GM19351 (cell line): ENCODE measurements at regions not wholly inside any gene's neighbourhood (a gene's known extent, or its start where the extent isn't known, plus 50 kb on each side); places are given as distances from the start of the nearest gene placed in this dataset.
A peak's percentile ranks its signal among the peaks of the same experiment; 100 is the strongest.
"Not testable (repeated sequence)": the region's sequence is repeated elsewhere in the genome, so short reads cannot be mapped to it uniquely, and the experiment has no call there.

Experiments used
- ATAC-seq: cut with Tn5 transposase; IDR thresholded peaks from one replicate; pipeline ENCODE4 v1.9.1; 2021; ENCODE audit warnings: mild to moderate bottlenecking, moderate library complexity; ENCODE audit not compliant: unreplicated experiment

GRCh38 chr4:184282895-184283654 is 65.4 kb upstream of the ENPP6 start:
- ATAC-seq, result peak; percentile 51

GRCh38 chr4:184282251-184282713 is 64.6 kb upstream of the ENPP6 start:
- ATAC-seq, result peak; percentile 22

- ATAC-seq, result peak; percentile 21
Observed at GRCh38 chr4:184281231-184282139, 63.8 kb upstream of the ENPP6 start.

- peak; percentile 47 for ATAC-seq
Observed at GRCh38 chr4:184280591-184281071, 63.0 kb upstream of the ENPP6 start.

GRCh38 chr4:184280137-184280536 is 62.5 kb upstream of the ENPP6 start:
- no peak for ATAC-seq

GRCh38 chr4:184279496-184280061 is 61.9 kb upstream of the ENPP6 start:
- no peak for ATAC-seq

- not testable (repeated sequence) for ATAC-seq
Observed at GRCh38 chr4:184277769-184278168, 60.1 kb upstream of the ENPP6 start.

- not testable (repeated sequence) for ATAC-seq
Observed at GRCh38 chr4:184277010-184277409, 59.3 kb upstream of the ENPP6 start.

GRCh38 chr4:184276346-184276745 is 58.7 kb upstream of the ENPP6 start:
- not testable (repeated sequence) for ATAC-seq

- ATAC-seq, result no peak
Observed at GRCh38 chr4:184275766-184276165, 58.1 kb upstream of the ENPP6 start.

- ATAC-seq, result no peak
Observed at GRCh38 chr4:184274286-184274951, 56.7 kb upstream of the ENPP6 start.

- ATAC-seq, result peak; percentile 81
Observed at GRCh38 chr4:184273166-184274147, 55.8 kb upstream of the ENPP6 start.

GRCh38 chr4:184270808-184271413 is 53.2 kb upstream of the ENPP6 start:
- ATAC-seq, result no peak

- ATAC-seq, result no peak
Observed at GRCh38 chr4:184269879-184270430, 52.3 kb upstream of the ENPP6 start.

GRCh38 chr4:184268584-184269160 is 51.0 kb upstream of the ENPP6 start:
- no peak for ATAC-seq

GRCh38 chr4:184267673-184268583 is 50.3 kb upstream of the ENPP6 start:
- peak; percentile 73 for ATAC-seq
